Epithelial cell of esophagus (primary cell): ENCODE measurements at regions not wholly inside any gene's neighbourhood (a gene's known extent, or its start where the extent isn't known, plus 50 kb on each side); places are given as distances from the start of the nearest gene placed in this dataset.

ENCODE experiments used
- DNase-seq: peaks from one replicate; pipeline ENCODE4 v3.0.0; 2010; ENCODE audit warnings: low read depth
- H3K4me3 ChIP-seq: 2 replicates; pipeline ENCODE4 v1.5.1; 2011; ENCODE audit warnings: mild to moderate bottlenecking, low read length, control low read depth
- TF ChIP-seq, protein P1 (sequence below): IDR thresholded peaks from 2 replicates; pipeline ENCODE4 v1.5.1; 2011; ENCODE audit warnings: low read depth, mild to moderate bottlenecking, low read length, control low read depth, inconsistent platforms; ENCODE audit not compliant: insufficient read depth; ENCODE audit errors: missing control alignments

DNA sequence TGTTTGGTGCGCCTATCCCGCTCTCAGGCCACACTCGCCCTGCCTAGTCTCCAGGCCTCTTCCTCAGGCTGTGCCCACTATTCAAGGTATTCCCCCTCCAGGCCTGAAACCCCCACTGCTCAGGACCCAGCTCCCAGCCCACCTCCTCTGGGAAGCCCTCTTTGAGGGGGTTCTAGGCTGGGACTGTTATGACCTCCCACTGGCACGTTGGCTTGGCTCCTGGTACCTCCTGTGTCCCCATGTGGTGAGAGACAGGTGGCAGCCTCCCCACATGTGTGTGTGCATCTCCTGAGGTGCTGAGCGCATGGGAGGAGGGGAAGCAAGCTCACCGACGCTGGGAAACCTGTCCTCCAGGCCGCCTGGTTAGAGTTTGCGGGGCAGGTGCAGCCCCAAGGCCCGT lies 82.5 kb downstream of the EDN3 start:
- TF ChIP-seq, protein P1, sequence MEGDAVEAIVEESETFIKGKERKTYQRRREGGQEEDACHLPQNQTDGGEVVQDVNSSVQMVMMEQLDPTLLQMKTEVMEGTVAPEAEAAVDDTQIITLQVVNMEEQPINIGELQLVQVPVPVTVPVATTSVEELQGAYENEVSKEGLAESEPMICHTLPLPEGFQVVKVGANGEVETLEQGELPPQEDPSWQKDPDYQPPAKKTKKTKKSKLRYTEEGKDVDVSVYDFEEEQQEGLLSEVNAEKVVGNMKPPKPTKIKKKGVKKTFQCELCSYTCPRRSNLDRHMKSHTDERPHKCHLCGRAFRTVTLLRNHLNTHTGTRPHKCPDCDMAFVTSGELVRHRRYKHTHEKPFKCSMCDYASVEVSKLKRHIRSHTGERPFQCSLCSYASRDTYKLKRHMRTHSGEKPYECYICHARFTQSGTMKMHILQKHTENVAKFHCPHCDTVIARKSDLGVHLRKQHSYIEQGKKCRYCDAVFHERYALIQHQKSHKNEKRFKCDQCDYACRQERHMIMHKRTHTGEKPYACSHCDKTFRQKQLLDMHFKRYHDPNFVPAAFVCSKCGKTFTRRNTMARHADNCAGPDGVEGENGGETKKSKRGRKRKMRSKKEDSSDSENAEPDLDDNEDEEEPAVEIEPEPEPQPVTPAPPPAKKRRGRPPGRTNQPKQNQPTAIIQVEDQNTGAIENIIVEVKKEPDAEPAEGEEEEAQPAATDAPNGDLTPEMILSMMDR, result no peak
- DNase-seq, result no peak
- no peak overlapping the region for H3K4me3 ChIP-seq

DNA sequence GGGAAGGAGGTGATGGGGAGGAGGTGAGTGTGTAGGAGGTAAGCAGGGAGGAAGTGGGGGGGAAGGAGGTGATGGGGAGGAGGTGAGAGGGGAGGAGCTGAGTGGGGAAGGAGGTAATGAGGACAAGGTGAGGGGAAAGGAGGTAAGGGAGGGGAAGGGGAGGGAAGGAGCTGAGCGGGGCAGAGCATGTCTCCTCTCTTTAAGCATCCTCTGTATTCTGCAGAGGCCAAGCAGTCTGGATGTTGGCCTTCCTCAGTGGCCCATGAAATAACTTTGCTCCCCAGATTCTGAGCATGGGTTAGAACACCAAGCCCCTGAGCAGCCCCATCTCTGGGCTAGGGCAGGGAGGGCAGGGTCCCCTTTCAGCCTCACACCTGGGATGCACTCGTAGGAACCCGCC lies 84.6 kb downstream of the EDN3 start:
- DNase-seq, result no peak
- H3K4me3 ChIP-seq, result no peak overlapping the region
- TF ChIP-seq, protein P1, result no peak

DNA sequence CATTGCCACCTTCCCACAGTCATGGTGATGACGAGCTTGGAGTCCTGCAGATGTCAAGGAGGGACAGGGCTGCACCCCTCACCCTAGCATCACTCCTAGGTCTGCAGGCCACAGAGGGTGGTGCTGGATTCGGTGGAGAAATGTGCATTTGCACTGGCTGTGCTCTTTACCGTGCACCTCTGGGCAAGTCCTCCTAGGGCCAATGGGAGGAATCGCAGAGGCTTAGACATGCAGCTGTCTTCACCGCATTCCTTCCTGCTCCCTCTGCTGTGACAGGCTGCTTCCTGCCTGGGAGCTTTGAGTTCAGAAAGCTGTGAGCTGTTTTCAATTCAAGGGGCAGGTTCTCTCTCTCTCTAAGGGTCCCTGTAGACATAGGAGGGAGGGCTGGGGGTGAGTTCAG lies 85.1 kb downstream of the EDN3 start:
- H3K4me3 ChIP-seq, result no peak overlapping the region
- TF ChIP-seq, protein P1, result no peak
- DNase-seq, result no peak

DNA sequence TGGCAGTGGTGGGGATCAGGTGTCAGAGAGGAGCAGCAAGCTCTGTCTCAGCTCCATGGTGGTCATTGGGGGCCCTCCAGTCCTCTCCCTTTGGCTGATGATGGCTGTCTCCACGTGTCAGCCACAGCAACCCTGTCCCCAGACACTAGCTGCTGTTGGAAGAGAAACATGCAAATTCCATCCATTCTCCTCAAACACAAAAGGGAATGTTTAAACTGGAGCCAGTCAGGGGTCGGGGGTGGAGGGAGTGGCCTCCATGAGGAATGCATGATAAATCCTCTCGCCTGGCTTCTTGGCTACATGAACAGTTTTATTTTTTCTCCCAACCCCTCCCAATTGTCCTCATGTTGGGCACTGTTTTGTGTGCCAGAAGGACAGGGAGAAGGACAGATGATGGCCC lies 86.4 kb downstream of the EDN3 start:
- no peak overlapping the region for H3K4me3 ChIP-seq
- DNase-seq, result no peak
- TF ChIP-seq, protein P1, result no peak

DNA sequence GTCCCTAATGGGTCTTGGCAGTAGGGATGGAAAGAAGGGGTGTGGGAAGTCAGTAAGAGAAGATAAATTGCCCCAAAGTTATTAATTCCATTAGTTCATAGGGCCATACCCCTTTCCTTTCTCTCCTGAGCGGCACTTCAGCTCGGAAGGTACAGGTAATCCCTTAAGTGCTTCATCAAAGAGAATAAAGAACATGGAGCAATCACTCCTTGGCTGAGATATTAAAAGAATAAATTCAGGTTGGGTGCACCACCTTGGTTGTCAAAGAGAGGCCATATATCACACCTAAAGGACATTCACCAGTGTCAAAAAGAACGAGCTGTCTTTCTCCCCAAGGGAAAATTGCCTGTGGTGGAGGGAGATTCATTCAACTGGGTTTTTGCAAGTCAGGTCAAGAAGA lies 87.5 kb downstream of the EDN3 start:
- no peak overlapping the region for H3K4me3 ChIP-seq
- no peak for DNase-seq
- TF ChIP-seq, protein P1, result no peak

DNA sequence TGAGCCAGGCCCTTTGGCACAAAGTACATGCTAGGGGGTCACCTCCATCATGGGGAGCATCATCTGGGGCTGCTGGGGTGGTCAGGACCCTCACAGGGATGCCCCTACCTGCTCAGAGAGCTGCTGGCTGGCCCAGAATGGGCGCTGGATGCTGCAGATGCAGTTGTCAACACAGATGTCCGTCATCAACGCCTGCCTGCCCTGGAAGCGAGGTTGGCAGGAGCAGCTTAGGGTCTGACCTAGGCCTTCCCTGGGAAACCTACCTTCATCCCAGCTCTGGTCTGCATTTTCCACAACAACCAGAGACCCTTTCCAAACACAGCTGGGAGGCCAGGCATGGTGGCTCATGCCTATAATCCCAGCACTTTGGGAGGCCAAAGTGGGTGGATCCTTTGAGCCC lies 88.0 kb downstream of the EDN3 start:
- no peak for DNase-seq
- H3K4me3 ChIP-seq, result no peak overlapping the region
- TF ChIP-seq, protein P1, result no peak

DNA sequence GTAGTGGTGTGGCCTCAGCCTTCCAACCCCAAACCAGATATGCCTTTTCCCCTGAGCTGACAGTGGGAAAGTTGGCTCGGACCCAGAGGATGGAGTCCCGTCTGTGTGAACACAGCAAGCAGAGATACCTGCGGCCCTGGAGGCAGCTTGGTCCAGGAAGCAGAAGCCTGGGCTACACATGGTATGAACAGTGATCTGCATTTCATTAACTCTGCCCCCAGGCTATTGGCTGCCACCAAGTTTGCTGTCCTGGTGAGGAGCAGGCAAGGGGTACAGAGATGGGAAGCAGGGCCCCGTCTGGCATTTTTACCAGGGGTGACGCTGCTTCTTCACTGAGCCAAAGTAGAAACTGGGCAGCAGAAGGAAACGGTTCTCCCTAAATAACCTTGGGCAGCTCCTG lies 90.0 kb downstream of the EDN3 start:
- no peak for DNase-seq
- H3K4me3 ChIP-seq, result no peak overlapping the region
- TF ChIP-seq, protein P1, result no peak
